Urinary bladder (tissue), 3 donors: ENCODE measurements at regions not wholly inside any gene's neighbourhood (a gene's known extent, or its start where the extent isn't known, plus 50 kb on each side); places are given as distances from the start of the nearest gene placed in this dataset.
"Not testable (repeated sequence)": the region's sequence is repeated elsewhere in the genome, so short reads cannot be mapped to it uniquely, and the experiment has no call there.

Experiments
- DNase-seq: peaks from one replicate; pipeline ENCODE4 v3.0.0-alpha.2; 2015; ENCODE audit errors: extremely low spot score
- H3K27ac ChIP-seq: one replicate; pipeline ENCODE4 v1.5.1; 2013; ENCODE audit warnings: low read depth, mild to moderate bottlenecking, moderate library complexity
- H3K36me3 ChIP-seq: one replicate; pipeline ENCODE4 v1.6.1; 2013; ENCODE audit warnings: mild to moderate bottlenecking, moderate library complexity; ENCODE audit not compliant: insufficient read depth
- H3K4me1 ChIP-seq: one replicate; pipeline ENCODE4 v1.6.1; 2013; ENCODE audit warnings: mild to moderate bottlenecking, moderate library complexity; ENCODE audit not compliant: insufficient read depth
- H3K4me3 ChIP-seq: one replicate; pipeline ENCODE4 v1.5.1; 2013; ENCODE audit warnings: low read depth, low read length
- WGBS: extraction: QIAGEN DNeasy Blood & Tissue Kit; methylation state at CpG from one replicate; pipeline ENCODE4 v1.1.7; 2013; 5-methylcytosine and 5-hydroxymethylcytosine counted together
- donor health status: healthy with polysubstance abuse.
- donor health status: healthy.

GRCh38 chr3:159277814-159278213, 476.0 kb downstream of the MFSD1 start:
- no peak overlapping the region for H3K4me3 ChIP-seq
- H3K36me3 ChIP-seq: no peaks in the 10 kb centered on the region
- 81% methylated on average over 5 of the region's 5 CpGs for WGBS
- no peak for DNase-seq
- no peaks in the 10 kb centered on the region for H3K4me1 ChIP-seq
- no peak overlapping the region for H3K27ac ChIP-seq

- no peaks in the 10 kb centered on the region for H3K36me3 ChIP-seq
- no peak for DNase-seq
- H3K4me1 ChIP-seq: no peaks in the 10 kb centered on the region
- H3K27ac ChIP-seq: no peak overlapping the region
- WGBS: 65% methylated on average over 10 of the region's 10 CpGs
- no peak overlapping the region for H3K4me3 ChIP-seq
Observed at GRCh38 chr3:159280386-159281191, 478.7 kb downstream of the MFSD1 start.

DNA sequence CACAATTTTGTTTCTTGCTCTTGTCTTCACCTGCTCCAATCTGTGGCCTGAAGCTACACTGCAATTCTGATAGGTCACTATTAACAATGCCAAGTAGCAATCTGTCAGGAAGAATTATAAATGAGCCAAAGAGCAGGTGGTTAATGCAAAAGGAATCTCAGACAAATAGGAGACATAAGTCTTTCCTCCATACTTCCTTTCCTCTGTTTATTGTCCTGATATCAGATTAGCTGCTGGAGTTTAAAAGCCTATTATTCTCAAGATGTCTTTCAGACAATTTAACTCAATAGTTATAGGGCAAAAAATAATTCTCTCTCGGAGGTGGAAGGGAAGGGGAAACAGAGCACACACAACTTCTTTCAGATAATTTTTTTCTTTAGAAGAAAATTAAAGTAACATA, 491.6 kb downstream of the MFSD1 start:
- Histone ChIP-seq H3K4me1 (no peaks in the 10 kb centered on the region), H3K4me3 (no peak overlapping the region), H3K27ac (no peak overlapping the region), H3K36me3 (no peaks in the 10 kb centered on the region)
- 58% methylated on average over 1 of the region's 1 CpG for WGBS
- no peak for DNase-seq

- H3K36me3 ChIP-seq: no peaks in the 10 kb centered on the region
Observed at GRCh38 chr3:159301961-159302360, 500.1 kb downstream of the MFSD1 start.

DNA sequence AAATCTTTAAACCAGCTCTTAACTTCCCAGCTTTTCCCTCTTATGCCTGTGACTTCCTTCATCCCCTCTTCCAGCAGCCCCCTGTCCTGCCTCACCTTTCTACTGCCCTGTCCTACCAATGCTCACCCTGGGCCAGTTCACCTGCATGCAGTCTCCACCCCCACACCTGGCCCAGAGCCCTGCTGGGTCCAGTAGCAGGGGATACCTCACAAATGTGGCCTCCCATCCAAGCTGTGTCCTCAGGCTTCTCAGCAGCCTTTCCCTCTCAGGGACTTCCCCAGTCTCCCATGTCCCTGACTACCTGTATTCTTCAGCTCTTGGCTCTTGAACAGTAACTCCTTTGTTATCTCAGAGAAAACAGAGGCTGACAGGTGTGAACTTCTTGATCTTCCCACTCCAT, 503.2 kb downstream of the MFSD1 start:
- H3K27ac ChIP-seq: no peak overlapping the region
- no peak for DNase-seq

More at GRCh38 chr3:159301961-159302360, 500.1 kb downstream of the MFSD1 start:
- no peak overlapping the region for H3K4me3 ChIP-seq
- H3K4me1 ChIP-seq: no peaks in the 10 kb centered on the region
- no peak for DNase-seq
- H3K27ac ChIP-seq: no peak overlapping the region
- WGBS: 39% methylated on average over 1 of the region's 1 CpG

GRCh38 chr3:159316706-159317105, 514.9 kb downstream of the MFSD1 start:
- H3K4me1 ChIP-seq, H3K27ac ChIP-seq, H3K36me3 ChIP-seq, DNase-seq, H3K4me3 ChIP-seq: not testable (repeated sequence)
- 70% methylated on average over 3 of the region's 3 CpGs for WGBS

More for the DNA sequence above, 503.2 kb downstream of the MFSD1 start:
- no peaks in the 10 kb centered on the region for H3K4me1 ChIP-seq
- no peaks in the 10 kb centered on the region for H3K36me3 ChIP-seq
- H3K4me3 ChIP-seq: no peak overlapping the region

DNA sequence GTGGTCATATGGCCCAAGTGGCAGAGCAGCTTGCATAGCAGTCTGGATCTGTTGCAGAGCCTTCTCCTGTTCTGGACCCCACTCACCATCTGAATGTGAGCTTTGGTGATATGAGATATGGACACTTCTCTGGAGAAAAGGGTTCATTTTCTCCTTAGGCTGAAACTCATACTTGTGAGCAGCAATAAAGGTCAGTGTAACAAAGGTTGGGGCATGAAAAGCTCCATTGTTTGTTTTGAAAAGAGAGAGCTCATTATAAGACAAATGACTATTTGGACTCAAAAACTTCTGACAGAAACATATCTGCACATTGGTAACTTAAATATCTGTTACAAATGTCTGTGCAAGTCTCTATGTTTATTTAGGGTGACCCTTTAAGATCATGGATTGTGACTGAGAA, 517.3 kb downstream of the MFSD1 start:
- Histone ChIP-seq H3K27ac (no peak overlapping the region), H3K4me1 (no peaks in the 10 kb centered on the region), H3K36me3 (no peaks in the 10 kb centered on the region), H3K4me3 (no peak overlapping the region)
- DNase-seq: no peak

DNA sequence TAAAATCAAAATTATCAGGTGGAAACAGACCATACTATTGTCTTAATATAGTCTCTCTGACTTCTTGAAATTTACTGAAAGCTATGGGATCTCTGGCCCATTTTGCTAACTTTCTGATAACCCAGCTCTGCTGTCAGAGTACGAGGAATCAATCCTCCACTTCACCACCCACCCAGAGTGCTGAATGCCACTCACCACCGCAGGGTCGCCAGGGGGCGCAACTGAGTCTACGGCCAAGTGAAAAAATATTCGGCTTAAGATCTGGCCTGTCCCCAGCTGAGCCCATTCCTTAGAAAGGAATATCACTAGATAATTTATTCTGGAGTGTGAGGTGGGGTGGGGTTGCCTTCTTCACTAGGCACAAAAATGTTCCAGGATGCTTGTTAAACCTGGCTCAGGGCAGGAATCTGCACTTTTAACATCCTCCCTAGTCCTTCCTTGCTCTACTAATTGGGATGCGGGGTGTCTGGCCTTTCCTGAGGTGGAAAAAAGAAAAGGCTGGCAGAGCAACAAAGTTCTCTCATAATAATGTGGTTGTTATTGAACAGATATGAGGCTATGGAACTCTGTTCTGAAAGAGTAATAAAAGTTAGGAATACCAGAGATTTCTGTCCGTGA, 520.6 kb downstream of the MFSD1 start:
- H3K27ac ChIP-seq: no peak overlapping the region
- DNase-seq: no peak
- WGBS: 36% methylated on average over 8 of the region's 8 CpGs
- no peaks in the 10 kb centered on the region for H3K36me3 ChIP-seq
- H3K4me1 ChIP-seq: no peaks in the 10 kb centered on the region
- no peak overlapping the region for H3K4me3 ChIP-seq

DNA sequence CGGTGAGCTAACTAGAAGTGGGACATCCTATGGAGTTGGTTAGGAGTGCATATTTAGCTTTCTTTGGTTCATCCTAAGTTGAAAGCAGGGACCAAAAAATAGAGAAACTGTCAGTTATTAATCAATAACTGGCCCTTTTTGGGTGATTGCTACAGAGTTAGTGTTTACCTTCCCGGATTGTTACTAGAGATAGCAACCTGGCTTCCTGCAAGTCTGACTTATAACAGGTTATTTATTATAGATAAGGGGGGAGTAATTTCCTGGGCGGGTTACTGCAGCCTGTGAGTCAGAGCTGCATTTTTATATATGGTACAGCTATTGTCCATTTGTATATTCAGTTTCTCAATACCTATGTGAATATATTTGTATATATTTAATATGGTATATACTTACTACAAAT, 522.0 kb downstream of the MFSD1 start:
- no peaks in the 10 kb centered on the region for H3K36me3 ChIP-seq
- no peak overlapping the region for H3K4me3 ChIP-seq
- H3K27ac ChIP-seq: no peak overlapping the region
- WGBS: 73% methylated on average over 3 of the region's 3 CpGs
- DNase-seq: no peak
- no peaks in the 10 kb centered on the region for H3K4me1 ChIP-seq

GRCh38 chr3:159326998-159327397, 525.1 kb downstream of the MFSD1 start:
- Histone ChIP-seq H3K4me1 (no peaks in the 10 kb centered on the region), H3K36me3 (no peaks in the 10 kb centered on the region), H3K4me3 (no peak overlapping the region), H3K27ac (no peak overlapping the region)
- no peak for DNase-seq
- 59% methylated on average over 2 of the region's 2 CpGs for WGBS

DNA sequence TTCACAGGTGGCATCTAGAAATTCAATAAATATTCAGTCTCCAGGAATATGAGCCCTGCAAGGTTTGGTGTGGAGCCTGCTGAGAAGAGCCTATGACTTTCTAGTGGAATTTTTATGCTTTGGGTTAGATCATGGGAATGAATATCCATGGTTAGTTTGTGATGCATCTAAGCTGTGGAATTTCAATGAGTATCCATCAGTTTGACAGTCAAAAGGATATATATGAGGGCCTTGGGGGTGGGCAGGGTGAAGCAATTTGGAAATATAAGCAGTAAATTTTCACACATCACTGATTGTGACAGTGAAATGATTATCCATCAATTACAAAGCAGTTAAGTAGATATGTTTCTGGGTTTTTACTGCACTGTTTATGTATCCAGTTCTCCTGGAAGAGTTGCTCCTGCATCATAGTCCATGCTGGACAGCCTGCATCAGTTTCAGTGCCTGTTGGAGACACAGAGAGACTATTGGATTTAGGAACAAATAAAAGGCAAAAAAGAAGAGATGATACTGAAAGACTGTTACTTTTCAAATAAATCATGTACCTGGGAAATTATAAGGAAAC, 530.8 kb downstream of the MFSD1 start:
- Histone ChIP-seq H3K4me1 (no peaks in the 10 kb centered on the region), H3K36me3 (no peaks in the 10 kb centered on the region), H3K27ac (no peak overlapping the region), H3K4me3 (no peak overlapping the region)
- DNase-seq: no peak

DNA sequence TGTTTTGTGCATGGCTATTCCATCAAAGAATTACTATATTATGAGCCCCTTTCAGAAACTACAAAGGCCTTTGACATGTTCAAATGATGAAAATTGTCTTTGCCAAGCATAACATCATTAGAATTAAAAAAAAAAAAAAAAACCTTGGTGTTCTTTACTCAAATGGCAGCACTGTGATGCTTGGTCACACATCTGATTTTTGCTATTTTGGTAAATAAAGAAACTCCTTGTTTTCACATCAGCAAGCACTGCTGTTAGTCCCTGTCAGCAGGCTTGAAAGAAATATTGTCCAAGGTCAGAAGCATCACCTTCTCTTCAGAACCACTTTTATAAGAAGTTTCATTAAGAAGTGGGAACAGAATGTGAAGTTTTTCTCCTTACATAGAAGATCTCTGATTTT, 537.3 kb downstream of the MFSD1 start:
- no peaks in the 10 kb centered on the region for H3K4me1 ChIP-seq
- H3K4me3 ChIP-seq: no peak overlapping the region
- DNase-seq: no peak
- H3K27ac ChIP-seq: no peak overlapping the region
- no peaks in the 10 kb centered on the region for H3K36me3 ChIP-seq

- no peaks in the 10 kb centered on the region for H3K4me1 ChIP-seq
- WGBS: 64% methylated on average over 3 of the region's 3 CpGs
- H3K36me3 ChIP-seq: no peaks in the 10 kb centered on the region
- no peak for DNase-seq
- no peak overlapping the region for H3K27ac ChIP-seq
- H3K4me3 ChIP-seq: no peak overlapping the region
Observed at GRCh38 chr3:159340877-159341500, 539.1 kb downstream of the MFSD1 start.
